OCI-LY3 (cell line): ENCODE measurements at regions not wholly inside any gene's neighbourhood (a gene's known extent, or its start where the extent isn't known, plus 50 kb on each side); places are given as distances from the start of the nearest gene placed in this dataset.

ENCODE experiments used
- H2AFZ ChIP-seq: fragments of 200-600, 300-600 bp; shearing (Covaris generic); 2 replicates; pipeline ENCODE4 v1.6.0; 2014; ENCODE audit warnings: antibody characterized with exemption, low read depth, low read length
- H3K27ac ChIP-seq: fragments of 200-600, 300-600 bp; sonication (generic); 2 replicates; pipeline ENCODE4 v1.5.1; 2014; ENCODE audit warnings: mild to moderate bottlenecking, low read length, moderate library complexity, mixed read lengths
- H3K27me3 ChIP-seq: fragments of 200-600, 300-600 bp; sonication (generic); 2 replicates; pipeline ENCODE4 v1.6.1; 2014; ENCODE audit warnings: low read depth, low read length, mixed read lengths
- H3K36me3 ChIP-seq: fragments of 200-600, 300-600 bp; sonication (generic); replicated peaks from 2 replicates; pipeline ENCODE3; 2014; ENCODE audit warnings: low read depth, low read length, mixed read lengths
- H3K4me1 ChIP-seq: fragments of 300-600, 200-600 bp; sonication (generic); 2 replicates; pipeline ENCODE4 v1.6.1; 2014; ENCODE audit warnings: low read length, mixed read lengths
- H3K4me2 ChIP-seq: fragments of 200-600, 300-600 bp; sonication (generic); 2 replicates; pipeline ENCODE4 v1.6.1; 2014; ENCODE audit warnings: low read length, mixed read lengths
- H3K4me3 ChIP-seq: fragments of 300-600, 200-600 bp; sonication (generic); 2 replicates; pipeline ENCODE4 v1.5.1; 2014; ENCODE audit warnings: antibody characterized with exemption, mild to moderate bottlenecking, low read length, moderate library complexity
- H3K79me2 ChIP-seq: fragments of 300-600, 200-600 bp; shearing (Covaris generic); 2 replicates; pipeline ENCODE4 v1.6.1; 2014; ENCODE audit warnings: mild to moderate bottlenecking, low read length, mixed read lengths
- H3K9ac ChIP-seq: fragments of 300-600, 200-600 bp; shearing (Covaris generic); 2 replicates; pipeline ENCODE4 v1.6.0; 2014; ENCODE audit warnings: mild to moderate bottlenecking, low read length, moderate library complexity
- H3K9me3 ChIP-seq: fragments of 200-600, 300-600 bp; shearing (Covaris generic); 2 replicates; pipeline ENCODE4 v1.6.1; 2014; ENCODE audit warnings: low read length, mixed read lengths; ENCODE audit not compliant: insufficient read depth
- H4K20me1 ChIP-seq: fragments of 200-600, 300-600 bp; sonication (generic); 2 replicates; pipeline ENCODE4 v1.6.1; 2016; ENCODE audit warnings: low read length, mixed read lengths; ENCODE audit not compliant: insufficient read depth
- CTCF ChIP-seq: fragments of 200-600, 300-600 bp; sonication (generic); IDR thresholded peaks from 2 replicates; pipeline ENCODE4 v1.5.1; 2014; ENCODE audit warnings: antibody characterized with exemption, low read length, low read depth
- EZH2phosphoT487 ChIP-seq: fragments of 200-600 bp; shearing (Covaris generic); IDR thresholded peaks from 2 replicates; pipeline ENCODE4 v1.6.1; 2018; ENCODE audit warnings: antibody characterized with exemption, mixed run types, low read depth

GRCh38 chr9:8234316-8234715 lies 434.7 kb upstream of the DMAC1 start:
- Histone ChIP-seq H3K4me3 (no peak overlapping the region), H3K4me1 (no peaks in the 10 kb centered on the region), H4K20me1 (no peaks in the 10 kb centered on the region), H3K27me3 (no peaks in the 10 kb centered on the region), H3K27ac (no peak overlapping the region), H3K36me3 (no peaks in the 10 kb centered on the region), H3K9me3 (no peaks in the 10 kb centered on the region), H2AFZ (no peak overlapping the region), H3K79me2 (no peaks in the 10 kb centered on the region), H3K9ac (no peak overlapping the region), H3K4me2 (no peak overlapping the region)
- TF ChIP-seq CTCF (no peak), EZH2phosphoT487 (no peak)

- Histone ChIP-seq H3K4me2 (no peak overlapping the region), H4K20me1 (no peaks in the 10 kb centered on the region), H3K4me3 (no peak overlapping the region), H3K27ac (no peak overlapping the region), H3K9ac (no peak overlapping the region), H3K4me1 (no peaks in the 10 kb centered on the region), H3K79me2 (no peaks in the 10 kb centered on the region), H3K9me3 (no peaks in the 10 kb centered on the region), H2AFZ (no peak overlapping the region), H3K36me3 (no peaks in the 10 kb centered on the region), H3K27me3 (no peaks in the 10 kb centered on the region)
- TF ChIP-seq CTCF (no peak), EZH2phosphoT487 (no peak)
Observed at GRCh38 chr9:8232726-8233125, 433.1 kb upstream of the DMAC1 start.

GRCh38 chr9:8229226-8229625 lies 429.6 kb upstream of the DMAC1 start:
- Histone ChIP-seq H3K36me3 (no peaks in the 10 kb centered on the region), H3K4me2 (no peak overlapping the region), H3K9me3 (no peaks in the 10 kb centered on the region), H3K9ac (no peak overlapping the region), H3K4me1 (no peaks in the 10 kb centered on the region), H3K4me3 (no peak overlapping the region), H2AFZ (no peak overlapping the region), H3K79me2 (no peaks in the 10 kb centered on the region), H3K27ac (no peak overlapping the region), H3K27me3 (no peaks in the 10 kb centered on the region), H4K20me1 (no peaks in the 10 kb centered on the region)
- no peak for TF ChIP-seq CTCF
- no peak for TF ChIP-seq EZH2phosphoT487

- no peak overlapping the region for H2AFZ ChIP-seq
- no peak overlapping the region for H3K4me3 ChIP-seq
- H3K79me2 ChIP-seq = no peaks in the 10 kb centered on the region
- no peak overlapping the region for H3K9ac ChIP-seq
- H3K27me3 ChIP-seq = no peaks in the 10 kb centered on the region
- H3K9me3 ChIP-seq = no peaks in the 10 kb centered on the region
- no peak overlapping the region for H3K27ac ChIP-seq
- H3K4me2 ChIP-seq = no peak overlapping the region
- no peaks in the 10 kb centered on the region for H3K36me3 ChIP-seq
- no peaks in the 10 kb centered on the region for H3K4me1 ChIP-seq
- H4K20me1 ChIP-seq = no peaks in the 10 kb centered on the region
- TF ChIP-seq EZH2phosphoT487 (no peak), CTCF (no peak)
Observed at GRCh38 chr9:8224381-8224801, 424.8 kb upstream of the DMAC1 start.
